OCI-LY1 (cell line): ENCODE measurements at regions not wholly inside any gene's neighbourhood (a gene's known extent, or its start where the extent isn't known, plus 50 kb on each side); places are given as distances from the start of the nearest gene placed in this dataset.
"Not testable (repeated sequence)": the region's sequence is repeated elsewhere in the genome, so short reads cannot be mapped to it uniquely, and the experiment has no call there.

Experiments
- EZH2 ChIP-seq: fragments of 200-600 bp; sonication (generic), shearing (Covaris generic); IDR thresholded peaks from 2 replicates; pipeline ENCODE4 v1.8.0; 2017; ENCODE audit warnings: borderline replicate concordance, mixed run types, mild to moderate bottlenecking, antibody characterized with exemption, low read length, moderate library complexity, mixed read lengths
- TF ChIP-seq, protein P1 (sequence below): fragments of 200-600 bp; sonication (generic), shearing (Covaris generic); IDR thresholded peaks from 2 replicates; pipeline ENCODE4 v1.5.1; 2017; ENCODE audit warnings: mild to moderate bottlenecking, antibody characterized with exemption, low read length, moderate library complexity, mixed read lengths

DNA sequence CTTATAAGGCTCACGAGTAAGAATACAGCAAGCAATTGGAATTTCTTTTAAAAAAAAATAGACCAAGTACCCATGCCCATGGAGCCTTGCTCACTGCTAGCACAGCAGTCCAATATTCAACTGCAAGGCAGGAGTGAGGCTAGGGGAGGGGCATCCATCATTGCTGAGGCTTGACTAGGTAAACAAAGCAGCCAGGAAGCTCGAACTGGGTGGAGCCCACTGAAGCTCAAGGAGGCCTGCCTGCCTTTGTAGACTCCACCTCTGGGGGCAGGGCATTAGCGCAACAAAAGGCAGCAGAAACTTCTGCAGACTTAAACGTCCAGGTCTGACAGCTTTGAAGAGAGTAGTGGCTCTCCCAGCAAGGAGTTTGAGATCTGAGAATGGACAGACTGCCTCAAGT, 84.0 kb upstream of the STEAP1 start:
- TF ChIP-seq, protein P1, sequence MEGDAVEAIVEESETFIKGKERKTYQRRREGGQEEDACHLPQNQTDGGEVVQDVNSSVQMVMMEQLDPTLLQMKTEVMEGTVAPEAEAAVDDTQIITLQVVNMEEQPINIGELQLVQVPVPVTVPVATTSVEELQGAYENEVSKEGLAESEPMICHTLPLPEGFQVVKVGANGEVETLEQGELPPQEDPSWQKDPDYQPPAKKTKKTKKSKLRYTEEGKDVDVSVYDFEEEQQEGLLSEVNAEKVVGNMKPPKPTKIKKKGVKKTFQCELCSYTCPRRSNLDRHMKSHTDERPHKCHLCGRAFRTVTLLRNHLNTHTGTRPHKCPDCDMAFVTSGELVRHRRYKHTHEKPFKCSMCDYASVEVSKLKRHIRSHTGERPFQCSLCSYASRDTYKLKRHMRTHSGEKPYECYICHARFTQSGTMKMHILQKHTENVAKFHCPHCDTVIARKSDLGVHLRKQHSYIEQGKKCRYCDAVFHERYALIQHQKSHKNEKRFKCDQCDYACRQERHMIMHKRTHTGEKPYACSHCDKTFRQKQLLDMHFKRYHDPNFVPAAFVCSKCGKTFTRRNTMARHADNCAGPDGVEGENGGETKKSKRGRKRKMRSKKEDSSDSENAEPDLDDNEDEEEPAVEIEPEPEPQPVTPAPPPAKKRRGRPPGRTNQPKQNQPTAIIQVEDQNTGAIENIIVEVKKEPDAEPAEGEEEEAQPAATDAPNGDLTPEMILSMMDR, result not testable (repeated sequence)
- not testable (repeated sequence) for TF ChIP-seq EZH2
